ENCODE measurements at regions not wholly inside any gene's neighbourhood (a gene's known extent, or its start where the extent isn't known, plus 50 kb on each side); places are given as distances from the start of the nearest gene placed in this dataset.

DNA sequence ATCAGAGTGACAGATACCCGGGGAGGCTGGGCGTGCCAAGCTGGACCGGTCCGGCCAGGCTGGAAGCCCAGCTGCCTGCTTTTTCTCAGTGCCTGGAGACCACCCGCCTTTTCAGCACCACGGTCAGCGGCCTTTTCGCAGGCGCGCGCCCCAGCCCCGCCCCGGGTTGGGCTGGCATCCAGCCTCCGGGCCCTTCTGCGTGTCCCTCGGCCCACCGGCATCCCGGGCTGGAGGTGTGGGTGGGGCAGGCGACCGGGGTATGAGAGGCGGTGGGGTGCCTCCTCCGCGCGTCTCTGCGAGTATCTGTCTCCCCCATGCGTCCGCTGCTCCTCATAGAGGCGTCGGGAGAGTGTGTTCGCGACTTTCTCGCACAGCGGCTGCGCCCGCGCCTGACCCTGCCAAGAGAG is 102.5 kb downstream of the MRM1 start:
- no peak for TF ChIP-seq TAF1 (IDR thresholded peaks at IDR 0.05; ENCODE audit: borderline replicate concordance, insufficient read depth, low read length)
- TF ChIP-seq, protein P1, sequence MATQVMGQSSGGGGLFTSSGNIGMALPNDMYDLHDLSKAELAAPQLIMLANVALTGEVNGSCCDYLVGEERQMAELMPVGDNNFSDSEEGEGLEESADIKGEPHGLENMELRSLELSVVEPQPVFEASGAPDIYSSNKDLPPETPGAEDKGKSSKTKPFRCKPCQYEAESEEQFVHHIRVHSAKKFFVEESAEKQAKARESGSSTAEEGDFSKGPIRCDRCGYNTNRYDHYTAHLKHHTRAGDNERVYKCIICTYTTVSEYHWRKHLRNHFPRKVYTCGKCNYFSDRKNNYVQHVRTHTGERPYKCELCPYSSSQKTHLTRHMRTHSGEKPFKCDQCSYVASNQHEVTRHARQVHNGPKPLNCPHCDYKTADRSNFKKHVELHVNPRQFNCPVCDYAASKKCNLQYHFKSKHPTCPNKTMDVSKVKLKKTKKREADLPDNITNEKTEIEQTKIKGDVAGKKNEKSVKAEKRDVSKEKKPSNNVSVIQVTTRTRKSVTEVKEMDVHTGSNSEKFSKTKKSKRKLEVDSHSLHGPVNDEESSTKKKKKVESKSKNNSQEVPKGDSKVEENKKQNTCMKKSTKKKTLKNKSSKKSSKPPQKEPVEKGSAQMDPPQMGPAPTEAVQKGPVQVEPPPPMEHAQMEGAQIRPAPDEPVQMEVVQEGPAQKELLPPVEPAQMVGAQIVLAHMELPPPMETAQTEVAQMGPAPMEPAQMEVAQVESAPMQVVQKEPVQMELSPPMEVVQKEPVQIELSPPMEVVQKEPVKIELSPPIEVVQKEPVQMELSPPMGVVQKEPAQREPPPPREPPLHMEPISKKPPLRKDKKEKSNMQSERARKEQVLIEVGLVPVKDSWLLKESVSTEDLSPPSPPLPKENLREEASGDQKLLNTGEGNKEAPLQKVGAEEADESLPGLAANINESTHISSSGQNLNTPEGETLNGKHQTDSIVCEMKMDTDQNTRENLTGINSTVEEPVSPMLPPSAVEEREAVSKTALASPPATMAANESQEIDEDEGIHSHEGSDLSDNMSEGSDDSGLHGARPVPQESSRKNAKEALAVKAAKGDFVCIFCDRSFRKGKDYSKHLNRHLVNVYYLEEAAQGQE (IDR thresholded peaks at IDR 0.05; ENCODE audit: insufficient read depth in 1 of 2, low read depth in 2 of 2, low read length in 2 of 2), result peak; percentile 91 to 98
- no peak for TF ChIP-seq POLR2AphosphoS5 (IDR thresholded peaks at IDR 0.05; ENCODE audit: low read depth, low read length)
